H1 (cell line): ENCODE measurements at regions not wholly inside any gene's neighbourhood (a gene's known extent, or its start where the extent isn't known, plus 50 kb on each side); places are given as distances from the start of the nearest gene placed in this dataset.

Experiments used
- CTCF ChIA-PET: fragments of 300-600 bp; sonication (Branson Sonifier 250); formaldehyde crosslinking; loops from one replicate; lab custom pipeline; 2021; ENCODE audit not compliant: partially characterized antibody; lab: Charles Lee
- POLR2A ChIA-PET: fragments of 300-600 bp; sonication (Branson Sonifier 250); formaldehyde crosslinking; loops from one replicate; lab custom pipeline; 2021; ENCODE audit warnings: inconsistent platforms; ENCODE audit not compliant: partially characterized antibody; lab: Charles Lee
- DNase-seq, 2 experiments: peaks; one replicate each; pipeline versions ENCODE4 v3.0.0 to v3.0.0-alpha.2; 2010 to 2022; ENCODE audit warnings: low spot score in 2 of 2, low read depth in 1 of 2, mixed read lengths in 1 of 2
- FAIRE-seq: peaks from 2 replicates; lab custom pipeline; 2011; peaks lifted over from hg19 to GRCh38; lab: Jason Lieb, UNC
- H2AFZ ChIP-seq: 2 replicates; pipeline ENCODE4 v1.8.1; 2012; ENCODE audit warnings: low read length, inconsistent platforms
- H2AK5ac ChIP-seq: 2 replicates; pipeline ENCODE4 v1.6.1; 2013; ENCODE audit warnings: low read depth, low read length
- H2BK120ac ChIP-seq: replicated peaks from 2 replicates; pipeline ENCODE3; 2013; ENCODE audit warnings: low read depth, low read length, inconsistent platforms
- H2BK12ac ChIP-seq: 2 replicates; pipeline ENCODE4 v1.6.1; 2013; ENCODE audit warnings: low read depth, low read length
- H2BK15ac ChIP-seq: 2 replicates; pipeline ENCODE4 v1.6.1; 2013; ENCODE audit warnings: low read length
- H2BK20ac ChIP-seq: 2 replicates; pipeline ENCODE4 v1.6.1; 2013; ENCODE audit warnings: low read length
- H2BK5ac ChIP-seq: 2 replicates; pipeline ENCODE4 v1.6.1; 2013; ENCODE audit warnings: low read depth, low read length
- H3K14ac ChIP-seq: 2 replicates; pipeline ENCODE4 v1.6.1; 2013; ENCODE audit warnings: inconsistent platforms; ENCODE audit not compliant: insufficient read length
- H3K18ac ChIP-seq: 2 replicates; pipeline ENCODE4 v1.6.1; 2013; ENCODE audit warnings: low read length; ENCODE audit errors: extremely low read depth
- H3K23ac ChIP-seq: 2 replicates; pipeline ENCODE4 v1.6.1; 2013; ENCODE audit warnings: inconsistent platforms; ENCODE audit not compliant: insufficient read length
- H3K23me2 ChIP-seq: 2 replicates; pipeline ENCODE4 v1.6.1; 2013; ENCODE audit warnings: low read depth, low read length
- H3K27ac ChIP-seq: 2 replicates; pipeline ENCODE4 v1.6.1; 2011; ENCODE audit warnings: low read depth, low read length, inconsistent platforms
- H3K27me3 ChIP-seq, 4 experiments: replicated peaks in 1 of 4; 1 replicate in 1 of 4; 2 replicates in 3 of 4; pipeline versions ENCODE4 v1.6.1 to v1.8.1; 2011 to 2013; ENCODE audit warnings: low read length in 3 of 4, mild to moderate bottlenecking in 3 of 4, inconsistent platforms in 2 of 4, mixed read lengths in 2 of 4, moderate library complexity in 1 of 4; ENCODE audit not compliant: control insufficient read depth in 3 of 4, insufficient read depth in 3 of 4; ENCODE audit errors: extremely low read depth in 1 of 4
- H3K36me3 ChIP-seq, 4 experiments: 2 replicates each; pipeline versions ENCODE4 v1.6.1 to v1.8.1; 2011 to 2013; ENCODE audit warnings: mild to moderate bottlenecking in 4 of 4, low read length in 3 of 4, moderate library complexity in 2 of 4, control low read depth in 1 of 4, inconsistent platforms in 1 of 4; ENCODE audit not compliant: insufficient read depth in 4 of 4, control insufficient read depth in 2 of 4
- H3K4ac ChIP-seq: replicated peaks from 2 replicates; pipeline ENCODE3; 2013; ENCODE audit warnings: low read length, low read depth, mixed read lengths, inconsistent platforms; ENCODE audit not compliant: insufficient read length
- H3K4me1 ChIP-seq, 4 experiments: replicated peaks in 1 of 4; 1 replicate in 1 of 4; 2 replicates in 3 of 4; pipeline versions ENCODE4 v1.6.1 to v1.8.1; 2011 to 2013; ENCODE audit warnings: low read length in 3 of 4, inconsistent platforms in 2 of 4, mixed read lengths in 1 of 4; ENCODE audit not compliant: insufficient read depth in 4 of 4, control insufficient read depth in 3 of 4
- H3K4me2 ChIP-seq, 2 experiments: 2 replicates each; pipeline versions ENCODE4 v1.6.1 to v1.8.1; 2011 to 2013; ENCODE audit warnings: low read depth in 2 of 2, low read length in 2 of 2, control low read depth in 1 of 2, inconsistent platforms in 1 of 2, mild to moderate bottlenecking in 1 of 2; ENCODE audit not compliant: insufficient read depth in 1 of 2
- H3K4me3 ChIP-seq, 4 experiments: fragments of 200-600, 300-600 bp in 1 of 4; sonication (generic), shearing (Covaris generic), sonication (Bioruptor Twin) in 1 of 4; 2 replicates each; pipeline versions ENCODE4 v1.5.1 to v1.8.1; 2011 to 2016; ENCODE audit warnings: low read length in 4 of 4, low read depth in 3 of 4, control low read depth in 2 of 4, inconsistent platforms in 2 of 4, mild to moderate bottlenecking in 2 of 4, mixed read lengths in 1 of 4, moderate library complexity in 1 of 4; ENCODE audit not compliant: insufficient read depth in 2 of 4; ENCODE audit errors: extremely low read depth in 1 of 4
- H3K56ac ChIP-seq: replicated peaks from 2 replicates; pipeline ENCODE3; 2013; ENCODE audit warnings: low read depth, mild to moderate bottlenecking, mixed read lengths, low read length, inconsistent platforms; ENCODE audit not compliant: insufficient read length
- H3K79me1 ChIP-seq: 2 replicates; pipeline ENCODE4 v1.6.1; 2013; ENCODE audit warnings: low read depth, low read length, control low read depth
- H3K79me2 ChIP-seq, 2 experiments: 2 replicates each; pipeline versions ENCODE4 v1.6.1 to v1.8.1; 2012 to 2013; ENCODE audit warnings: low read length in 2 of 2, mild to moderate bottlenecking in 2 of 2, inconsistent platforms in 1 of 2; ENCODE audit not compliant: insufficient read depth in 2 of 2, control insufficient read depth in 1 of 2
- H3K9ac ChIP-seq, 4 experiments: replicated peaks in 1 of 4; 1 replicate in 1 of 4; 2 replicates in 3 of 4; pipeline versions ENCODE4 v1.6.1 to v1.8.1; 2011 to 2013; ENCODE audit warnings: low read depth in 3 of 4, low read length in 3 of 4, control low read depth in 2 of 4, mild to moderate bottlenecking in 2 of 4, moderate library complexity in 2 of 4, inconsistent platforms in 1 of 4; ENCODE audit errors: extremely low read depth in 1 of 4
- H3K9me3 ChIP-seq, 2 experiments: 2 replicates each; pipeline versions ENCODE4 v1.6.1 to v1.8.1; 2012 to 2013; ENCODE audit warnings: mild to moderate bottlenecking in 2 of 2, moderate library complexity in 2 of 2, control low read depth in 1 of 2, inconsistent platforms in 1 of 2, low read depth in 1 of 2, low read length in 1 of 2, mixed read lengths in 1 of 2; ENCODE audit not compliant: insufficient read depth in 2 of 2
- H4K20me1 ChIP-seq, 2 experiments: replicated peaks in 1 of 2; 2 replicates each; pipeline versions ENCODE3 to v1.8.1; 2011 to 2013; ENCODE audit warnings: inconsistent platforms in 2 of 2, low read length in 2 of 2, mild to moderate bottlenecking in 1 of 2; ENCODE audit not compliant: insufficient read depth in 2 of 2, control insufficient read depth in 1 of 2
- H4K5ac ChIP-seq: 2 replicates; pipeline ENCODE4 v1.6.1; 2013; ENCODE audit warnings: low read length, low read depth, mixed read lengths, inconsistent platforms; ENCODE audit not compliant: insufficient read length
- H4K8ac ChIP-seq: 2 replicates; pipeline ENCODE4 v1.8.0; 2013; ENCODE audit warnings: mild to moderate bottlenecking, moderate library complexity, low read length, inconsistent platforms; ENCODE audit not compliant: insufficient read depth; ENCODE audit errors: extremely low read depth
- H4K91ac ChIP-seq: replicated peaks from 2 replicates; pipeline ENCODE3; 2013; ENCODE audit warnings: low read length, mixed read lengths, inconsistent platforms; ENCODE audit not compliant: insufficient read length
- BCL11A ChIP-seq, 2 experiments: IDR thresholded peaks; one replicate each; pipeline ENCODE4 v1.6.1; 2011; ENCODE audit warnings: low read depth in 2 of 2, low read length in 2 of 2, mild to moderate bottlenecking in 2 of 2
- KDM1A ChIP-seq: fragments of 200-600, 300-600 bp; sonication (generic); IDR thresholded peaks from 2 replicates; pipeline ENCODE4 v1.7.1; 2016; ENCODE audit warnings: mild to moderate bottlenecking, low read length, borderline replicate concordance
- RAD21 ChIP-seq, 2 experiments: IDR thresholded peaks in 1 of 2; conservative IDR thresholded peaks in 1 of 2; 2 replicates each; pipeline ENCODE4 v1.6.1; 2011; ENCODE audit warnings: low read depth in 2 of 2, low read length in 2 of 2, improper control_type of control experiment in 1 of 2, inconsistent platforms in 1 of 2, mild to moderate bottlenecking in 1 of 2, moderate library complexity in 1 of 2
- RNF2 ChIP-seq: fragments of 200-900, 300-1000 bp; sonication (generic); IDR thresholded peaks from 2 replicates; pipeline ENCODE4 v1.7.1; 2016; ENCODE audit warnings: borderline replicate concordance, low read depth, mild to moderate bottlenecking, antibody characterized with exemption, low read length; ENCODE audit not compliant: poor library complexity, severe bottlenecking; ENCODE audit errors: missing control alignments
- WGBS, 2 experiments: shearing (Covaris generic) in 1 of 2; methylation state at CpG; one replicate each; pipeline versions ENCODE4 v1.1.6 to v1.1.7; 2013 to 2015; ENCODE audit warnings: low lambda C conversion rate in 2 of 2, mixed read lengths in 2 of 2, inconsistent platforms in 1 of 2, low coverage in 1 of 2, missing lambda C conversion rate in 1 of 2; ENCODE audit not compliant: insufficient replicate concordance in 2 of 2, insufficient coverage in 1 of 2, insufficient read length in 1 of 2; ENCODE audit errors: extremely low coverage in 1 of 2, missing lambda C conversion rate in 1 of 2; 5-methylcytosine and 5-hydroxymethylcytosine counted together

DNA sequence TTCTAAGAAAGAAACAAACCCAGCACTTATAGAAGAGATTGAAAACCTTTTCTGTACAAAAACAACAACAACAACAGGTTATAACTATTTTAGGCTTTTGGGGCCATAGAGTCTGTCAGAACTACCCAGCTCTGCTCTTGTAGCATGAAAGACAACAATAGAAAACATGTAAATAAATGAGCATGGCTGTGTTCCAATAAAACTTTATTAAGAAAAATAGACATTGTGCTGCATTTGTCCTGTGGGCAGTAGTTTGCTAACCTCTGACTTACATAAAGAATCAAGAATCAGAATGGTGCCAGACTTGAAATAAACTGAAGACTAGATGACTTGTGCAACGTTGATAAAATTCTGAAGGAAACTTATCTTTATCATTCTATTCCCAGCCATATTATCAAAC, 617.5 kb downstream of the DIAPH3 start:
- Histone ChIP-seq H4K20me1 (no peaks in the 10 kb centered on the region), H2AFZ (no peak overlapping the region)
- CTCF ChIA-PET: interaction anchor here (0.5 to 7.4 kb wide), 4 partner anchors 28 to 968 kb away, joined by 3 to 39 read pairs (median 5); no protein-coding TSS in a partner anchor
- TF ChIP-seq KDM1A (no peak), BCL11A (IDR thresholded peaks at IDR 0.05; ENCODE audit: low read depth in 2 of 2, low read length in 2 of 2) (no peak), RNF2 (no peak), RAD21 (IDR thresholded peaks at IDR 0.05 in 1 of 2, conservative IDR thresholded peaks at IDR 0.05 in 1 of 2; ENCODE audit: low read depth in 2 of 2, low read length in 2 of 2) (no peak)

More for the DNA sequence above, 617.5 kb downstream of the DIAPH3 start:
- no peak overlapping the region for H4K8ac ChIP-seq
- no peak overlapping the region for H2AK5ac ChIP-seq
- H3K23me2 ChIP-seq: no peaks in the 10 kb centered on the region; the same call in none of the 2 replicates
- H4K5ac ChIP-seq: no peak overlapping the region
- WGBS, 2 experiments: 91% methylated on average over 1 of the region's 1 CpG; no CpG with 5 or more reads in 1 of the 2 experiments
- H3K9ac ChIP-seq: no peak overlapping the region
- H2BK12ac ChIP-seq: no peak overlapping the region
- H3K4me3 ChIP-seq: no peak overlapping the region
- H3K79me1 ChIP-seq: no peaks in the 10 kb centered on the region
- H2BK20ac ChIP-seq: no peak overlapping the region
- no peak overlapping the region for H3K23ac ChIP-seq
- H3K14ac ChIP-seq: no peak overlapping the region
- FAIRE-seq (no peak), DNase-seq (no peak)
- no peak overlapping the region for H2BK120ac ChIP-seq
- H3K4ac ChIP-seq: no peak overlapping the region
- no peaks in the 10 kb centered on the region for H3K27me3 ChIP-seq
- no peaks in the 10 kb centered on the region for H3K9me3 ChIP-seq
- POLR2A ChIA-PET: no interaction called here
- H3K4me2 ChIP-seq: no peak overlapping the region
- peaks cover 0 to 2% (median 0%) of the 10 kb centered on the region in 4 experiments; a peak in 1 of 7 replicates for H3K4me1 ChIP-seq
- H2BK5ac ChIP-seq: no peak overlapping the region
- H3K79me2 ChIP-seq: no peaks in the 10 kb centered on the region
- H2BK15ac ChIP-seq: no peak overlapping the region
- H3K56ac ChIP-seq: no peak overlapping the region
- H3K18ac ChIP-seq: no peak overlapping the region
- H3K36me3 ChIP-seq: no peaks in the 10 kb centered on the region
- no peak overlapping the region for H3K27ac ChIP-seq
- H4K91ac ChIP-seq: no peak overlapping the region
